ENCODE measurements at regions not wholly inside any gene's neighbourhood (a gene's known extent, or its start where the extent isn't known, plus 50 kb on each side); places are given as distances from the start of the nearest gene placed in this dataset.

DNA sequence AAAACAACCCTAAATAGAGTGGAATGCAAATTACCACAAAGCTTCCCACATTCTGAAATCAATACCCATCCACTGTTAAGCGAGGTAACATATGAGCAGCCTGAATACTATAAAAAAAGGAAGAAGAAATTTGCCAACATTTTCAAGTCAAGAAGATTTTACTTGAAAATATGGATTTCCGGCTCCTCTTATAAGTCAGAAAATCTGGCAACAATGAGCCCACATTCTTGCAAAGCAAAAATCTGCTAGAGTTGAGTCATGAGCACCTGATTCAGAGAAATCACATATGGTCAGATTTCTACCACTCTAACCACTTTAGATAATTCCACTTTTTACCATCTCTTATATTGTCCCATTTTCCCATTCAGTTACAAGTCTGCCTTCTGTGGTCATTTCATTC, 395.7 kb downstream of the DTHD1 start (continued):
- TF ChIP-seq, protein P1, sequence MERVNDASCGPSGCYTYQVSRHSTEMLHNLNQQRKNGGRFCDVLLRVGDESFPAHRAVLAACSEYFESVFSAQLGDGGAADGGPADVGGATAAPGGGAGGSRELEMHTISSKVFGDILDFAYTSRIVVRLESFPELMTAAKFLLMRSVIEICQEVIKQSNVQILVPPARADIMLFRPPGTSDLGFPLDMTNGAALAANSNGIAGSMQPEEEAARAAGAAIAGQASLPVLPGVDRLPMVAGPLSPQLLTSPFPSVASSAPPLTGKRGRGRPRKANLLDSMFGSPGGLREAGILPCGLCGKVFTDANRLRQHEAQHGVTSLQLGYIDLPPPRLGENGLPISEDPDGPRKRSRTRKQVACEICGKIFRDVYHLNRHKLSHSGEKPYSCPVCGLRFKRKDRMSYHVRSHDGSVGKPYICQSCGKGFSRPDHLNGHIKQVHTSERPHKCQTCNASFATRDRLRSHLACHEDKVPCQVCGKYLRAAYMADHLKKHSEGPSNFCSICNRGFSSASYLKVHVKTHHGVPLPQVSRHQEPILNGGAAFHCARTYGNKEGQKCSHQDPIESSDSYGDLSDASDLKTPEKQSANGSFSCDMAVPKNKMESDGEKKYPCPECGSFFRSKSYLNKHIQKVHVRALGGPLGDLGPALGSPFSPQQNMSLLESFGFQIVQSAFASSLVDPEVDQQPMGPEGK (tag by site-specific recombination; IDR thresholded peaks at IDR 0.05) = no peak
- TF ChIP-seq YY1 (tag by site-specific recombination; IDR thresholded peaks at IDR 0.05) (no peak), ZNF266 (tag by site-specific recombination; IDR thresholded peaks at IDR 0.05; ENCODE audit: low read depth) (no peak), BCL11B (tag by site-specific recombination; IDR thresholded peaks at IDR 0.05; ENCODE audit: low read depth) (no peak), ZFP37 (tag by site-specific recombination; IDR thresholded peaks at IDR 0.05) (no peak), ZNF660 (tag by site-specific recombination; IDR thresholded peaks at IDR 0.05) (no peak), ZNF16 (tag by site-specific recombination; IDR thresholded peaks at IDR 0.05; ENCODE audit: low read depth) (no peak)
- TF ChIP-seq, protein P2, sequence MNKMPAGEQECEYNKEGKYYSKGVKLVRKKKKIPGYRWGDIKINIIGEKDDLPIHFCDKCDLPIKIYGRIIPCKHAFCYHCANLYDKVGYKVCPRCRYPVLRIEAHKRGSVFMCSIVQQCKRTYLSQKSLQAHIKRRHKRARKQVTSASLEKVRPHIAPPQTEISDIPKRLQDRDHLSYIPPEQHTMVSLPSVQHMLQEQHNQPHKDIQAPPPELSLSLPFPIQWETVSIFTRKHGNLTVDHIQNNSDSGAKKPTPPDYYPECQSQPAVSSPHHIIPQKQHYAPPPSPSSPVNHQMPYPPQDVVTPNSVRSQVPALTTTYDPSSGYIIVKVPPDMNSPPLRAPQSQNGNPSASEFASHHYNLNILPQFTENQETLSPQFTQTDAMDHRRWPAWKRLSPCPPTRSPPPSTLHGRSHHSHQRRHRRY (tag by site-specific recombination; IDR thresholded peaks at IDR 0.05) = no peak

DNA sequence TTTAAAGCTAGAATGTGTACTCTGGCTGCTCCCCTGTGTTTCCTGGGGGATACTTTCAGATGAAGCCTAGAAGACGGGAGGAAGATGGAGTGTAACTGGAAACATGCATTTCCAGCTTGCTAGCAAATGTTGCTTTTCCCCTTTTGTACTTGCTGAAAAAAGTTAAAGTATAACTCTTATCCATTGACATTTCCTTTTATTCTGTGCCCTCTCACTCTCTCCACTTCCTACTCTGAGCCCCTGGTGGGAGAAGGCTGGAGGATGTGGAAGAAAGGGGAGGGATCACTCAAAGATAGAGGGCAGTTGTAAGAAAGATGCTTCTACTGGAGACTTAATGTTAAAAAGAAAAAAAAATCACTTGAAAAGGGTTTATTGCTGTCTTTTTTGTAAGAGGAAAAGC, 396.5 kb downstream of the DTHD1 start:
- Histone ChIP-seq H3K4me3 (ENCODE audit: low read depth, low read length) (no peak overlapping the region), H3K9me3 (ENCODE audit: control insufficient read depth, insufficient read depth, low read depth, low read length) (no peaks in the 10 kb centered on the region), H3K4me1 (ENCODE audit: control insufficient read depth, insufficient read depth, low read length) (no peaks in the 10 kb centered on the region), H3K27ac (ENCODE audit: extremely low read depth, low read depth, low read length) (no peak overlapping the region), H3K36me3 (ENCODE audit: control insufficient read depth in 2 of 2, insufficient read depth in 1 of 2, low read length in 2 of 2) (no peaks in the 10 kb centered on the region)
- POLR2A ChIA-PET = no interaction called here
- CTCF ChIA-PET = no interaction called here
- TF ChIP-seq ZNF544 (tag by site-specific recombination; IDR thresholded peaks at IDR 0.05) (no peak), ZNF266 (tag by site-specific recombination; IDR thresholded peaks at IDR 0.05; ENCODE audit: low read depth) (no peak), ZNF416 (tag by site-specific recombination; IDR thresholded peaks at IDR 0.05) (no peak), ZNF560 (tag by site-specific recombination; IDR thresholded peaks at IDR 0.05; ENCODE audit: borderline replicate concordance) (no peak), ZNF785 (tag by site-specific recombination; IDR thresholded peaks at IDR 0.05) (no peak), GLIS1 (tag by site-specific recombination; IDR thresholded peaks at IDR 0.05) (no peak), ZNF311 (tag by site-specific recombination; IDR thresholded peaks at IDR 0.05; ENCODE audit: borderline replicate concordance) (no peak), ZNF830 (tag by site-specific recombination; IDR thresholded peaks at IDR 0.05; ENCODE audit: low read depth) (no peak), SALL2 (tag by site-specific recombination; IDR thresholded peaks at IDR 0.05; ENCODE audit: borderline replicate concordance) (no peak), ZNF664 (tag by site-specific recombination; IDR thresholded peaks at IDR 0.05) (no peak), ZBTB8A (tag by site-specific recombination; IDR thresholded peaks at IDR 0.05) (no peak), ZNF37A (tag by site-specific recombination; IDR thresholded peaks at IDR 0.05) (no peak), ZNF843 (tag by site-specific recombination; IDR thresholded peaks at IDR 0.05) (no peak), ZNF654 (tag by site-specific recombination; IDR thresholded peaks at IDR 0.05; ENCODE audit: low read depth) (no peak), ZEB2 (tag by site-specific recombination; IDR thresholded peaks at IDR 0.05) (no peak)
- TF ChIP-seq, protein P3, sequence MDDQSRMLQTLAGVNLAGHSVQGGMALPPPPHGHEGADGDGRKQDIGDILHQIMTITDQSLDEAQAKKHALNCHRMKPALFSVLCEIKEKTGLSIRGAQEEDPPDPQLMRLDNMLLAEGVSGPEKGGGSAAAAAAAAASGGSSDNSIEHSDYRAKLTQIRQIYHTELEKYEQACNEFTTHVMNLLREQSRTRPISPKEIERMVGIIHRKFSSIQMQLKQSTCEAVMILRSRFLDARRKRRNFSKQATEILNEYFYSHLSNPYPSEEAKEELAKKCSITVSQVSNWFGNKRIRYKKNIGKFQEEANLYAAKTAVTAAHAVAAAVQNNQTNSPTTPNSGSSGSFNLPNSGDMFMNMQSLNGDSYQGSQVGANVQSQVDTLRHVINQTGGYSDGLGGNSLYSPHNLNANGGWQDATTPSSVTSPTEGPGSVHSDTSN (CRISPR knock-in tag; IDR thresholded peaks at IDR 0.05) = no peak
- TF ChIP-seq, protein P4, sequence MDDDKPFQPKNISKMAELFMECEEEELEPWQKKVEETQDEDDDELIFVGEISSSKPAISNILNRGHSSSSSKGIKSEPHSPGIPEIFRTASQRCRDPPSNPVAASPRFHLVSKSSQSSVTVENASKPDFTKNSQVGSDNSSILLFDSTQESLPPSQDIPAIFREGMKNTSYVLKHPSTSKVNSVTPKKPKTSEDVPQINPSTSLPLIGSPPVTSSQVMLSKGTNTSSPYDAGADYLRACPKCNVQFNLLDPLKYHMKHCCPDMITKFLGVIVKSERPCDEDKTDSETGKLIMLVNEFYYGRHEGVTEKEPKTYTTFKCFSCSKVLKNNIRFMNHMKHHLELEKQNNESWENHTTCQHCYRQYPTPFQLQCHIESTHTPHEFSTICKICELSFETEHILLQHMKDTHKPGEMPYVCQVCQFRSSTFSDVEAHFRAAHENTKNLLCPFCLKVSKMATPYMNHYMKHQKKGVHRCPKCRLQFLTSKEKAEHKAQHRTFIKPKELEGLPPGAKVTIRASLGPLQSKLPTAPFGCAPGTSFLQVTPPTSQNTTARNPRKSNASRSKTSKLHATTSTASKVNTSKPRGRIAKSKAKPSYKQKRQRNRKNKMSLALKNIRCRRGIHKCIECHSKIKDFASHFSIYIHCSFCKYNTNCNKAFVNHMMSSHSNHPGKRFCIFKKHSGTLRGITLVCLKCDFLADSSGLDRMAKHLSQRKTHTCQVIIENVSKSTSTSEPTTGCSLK (tag by site-specific recombination; IDR thresholded peaks at IDR 0.05) = no peak
- TF ChIP-seq, protein P5, sequence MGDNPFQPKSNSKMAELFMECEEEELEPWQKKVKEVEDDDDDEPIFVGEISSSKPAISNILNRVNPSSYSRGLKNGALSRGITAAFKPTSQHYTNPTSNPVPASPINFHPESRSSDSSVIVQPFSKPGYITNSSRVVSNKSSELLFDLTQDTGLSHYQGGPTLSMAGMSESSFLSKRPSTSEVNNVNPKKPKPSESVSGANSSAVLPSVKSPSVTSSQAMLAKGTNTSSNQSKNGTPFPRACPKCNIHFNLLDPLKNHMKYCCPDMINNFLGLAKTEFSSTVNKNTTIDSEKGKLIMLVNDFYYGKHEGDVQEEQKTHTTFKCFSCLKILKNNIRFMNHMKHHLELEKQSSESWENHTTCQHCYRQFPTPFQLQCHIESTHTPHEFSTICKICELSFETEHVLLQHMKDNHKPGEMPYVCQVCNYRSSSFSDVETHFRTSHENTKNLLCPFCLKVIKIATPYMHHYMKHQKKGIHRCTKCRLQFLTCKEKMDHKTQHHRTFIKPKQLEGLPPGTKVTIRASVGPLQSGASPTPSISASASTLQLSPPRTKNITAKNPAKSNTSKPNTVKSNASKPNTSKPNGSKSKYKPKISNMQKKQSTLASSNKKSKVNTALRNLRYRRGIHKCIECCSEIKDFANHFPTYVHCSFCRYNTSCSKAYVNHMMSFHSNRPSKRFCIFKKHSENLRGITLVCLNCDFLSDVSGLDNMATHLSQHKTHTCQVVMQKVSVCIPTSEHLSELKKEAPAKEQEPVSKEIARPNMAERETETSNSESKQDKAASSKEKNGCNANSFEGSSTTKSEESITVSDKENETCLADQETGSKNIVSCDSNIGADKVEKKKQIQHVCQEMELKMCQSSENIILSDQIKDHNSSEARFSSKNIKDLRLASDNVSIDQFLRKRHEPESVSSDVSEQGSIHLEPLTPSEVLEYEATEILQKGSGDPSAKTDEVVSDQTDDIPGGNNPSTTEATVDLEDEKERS (tag by site-specific recombination; IDR thresholded peaks at IDR 0.05) = no peak
- TF ChIP-seq, protein P6, sequence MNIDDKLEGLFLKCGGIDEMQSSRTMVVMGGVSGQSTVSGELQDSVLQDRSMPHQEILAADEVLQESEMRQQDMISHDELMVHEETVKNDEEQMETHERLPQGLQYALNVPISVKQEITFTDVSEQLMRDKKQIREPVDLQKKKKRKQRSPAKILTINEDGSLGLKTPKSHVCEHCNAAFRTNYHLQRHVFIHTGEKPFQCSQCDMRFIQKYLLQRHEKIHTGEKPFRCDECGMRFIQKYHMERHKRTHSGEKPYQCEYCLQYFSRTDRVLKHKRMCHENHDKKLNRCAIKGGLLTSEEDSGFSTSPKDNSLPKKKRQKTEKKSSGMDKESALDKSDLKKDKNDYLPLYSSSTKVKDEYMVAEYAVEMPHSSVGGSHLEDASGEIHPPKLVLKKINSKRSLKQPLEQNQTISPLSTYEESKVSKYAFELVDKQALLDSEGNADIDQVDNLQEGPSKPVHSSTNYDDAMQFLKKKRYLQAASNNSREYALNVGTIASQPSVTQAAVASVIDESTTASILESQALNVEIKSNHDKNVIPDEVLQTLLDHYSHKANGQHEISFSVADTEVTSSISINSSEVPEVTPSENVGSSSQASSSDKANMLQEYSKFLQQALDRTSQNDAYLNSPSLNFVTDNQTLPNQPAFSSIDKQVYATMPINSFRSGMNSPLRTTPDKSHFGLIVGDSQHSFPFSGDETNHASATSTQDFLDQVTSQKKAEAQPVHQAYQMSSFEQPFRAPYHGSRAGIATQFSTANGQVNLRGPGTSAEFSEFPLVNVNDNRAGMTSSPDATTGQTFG (tag by site-specific recombination; IDR thresholded peaks at IDR 0.05; ENCODE audit: borderline replicate concordance) = no peak

Data from HEK293 (cell line).